Caco-2 (cell line): ENCODE measurements at regions not wholly inside any gene's neighbourhood (a gene's known extent, or its start where the extent isn't known, plus 50 kb on each side); places are given as distances from the start of the nearest gene placed in this dataset.

ENCODE experiments used
- BruUV-seq: library from RNA; stranded (reverse); fragments of 400-500 nt; replicated peaks from 2 replicates; lab custom pipeline; 2021; lab: Mats Ljungman, UMichigan
- CTCF ChIA-PET: fragments of 300-600 bp; sonication (Branson Sonifier 250); formaldehyde crosslinking; loops from one replicate; lab custom pipeline; 2022; ENCODE audit warnings: antibody characterized with exemption; lab: Charles Lee
- POLR2A ChIA-PET: fragments of 300-600 bp; sonication (Branson Sonifier 250); formaldehyde crosslinking; loops from one replicate; lab custom pipeline; 2022; ENCODE audit warnings: antibody characterized with exemption; lab: Charles Lee
- DNase-seq, 2 experiments: peaks; one replicate each; pipeline versions ENCODE4 v3.0.0 to v3.0.0-alpha.2; 2020 to 2022
- H3K27me3 ChIP-seq: replicated peaks from 2 replicates; pipeline ENCODE4 v1.6.0; 2011; ENCODE audit warnings: low read length; ENCODE audit not compliant: control insufficient read depth, insufficient read depth
- H3K36me3 ChIP-seq: 2 replicates; pipeline ENCODE4 v1.5.1; 2011; ENCODE audit warnings: low read length; ENCODE audit not compliant: control insufficient read depth, insufficient read depth
- H3K4me1 ChIP-seq: fragments of 250-450 bp; sonication (Bioruptor Pico); 2 replicates; pipeline ENCODE4 v1.5.1; 2020; ENCODE audit warnings: mild to moderate bottlenecking
- H3K4me3 ChIP-seq: 2 replicates; pipeline ENCODE4 v1.5.1; 2011; ENCODE audit warnings: low read depth, mild to moderate bottlenecking, control low read depth, low read length
- H3K9me3 ChIP-seq: fragments of 250-450 bp; sonication (Bioruptor Pico); 2 replicates; pipeline ENCODE4 v1.5.1; 2020; ENCODE audit warnings: mild to moderate bottlenecking, moderate library complexity
- H3K27ac Mint-ChIP-seq: one replicate; pipeline ENCODE4 v1.8.0; 2022; ENCODE audit warnings: mixed read lengths; ENCODE audit not compliant: unreplicated experiment
- H3K27me3 Mint-ChIP-seq: one replicate; pipeline ENCODE4 v1.8.0; 2022; ENCODE audit warnings: mixed read lengths; ENCODE audit not compliant: insufficient read depth, unreplicated experiment
- H3K36me3 Mint-ChIP-seq: one replicate; pipeline ENCODE4 v1.8.0; 2022; ENCODE audit warnings: mild to moderate bottlenecking, mixed read lengths; ENCODE audit not compliant: insufficient read depth, unreplicated experiment
- H3K4me1 Mint-ChIP-seq: one replicate; pipeline ENCODE4 v1.8.0; 2022; ENCODE audit warnings: low read depth, mixed read lengths; ENCODE audit not compliant: unreplicated experiment
- H3K4me3 Mint-ChIP-seq: one replicate; pipeline ENCODE4 v1.8.0; 2022; ENCODE audit warnings: mild to moderate bottlenecking, moderate library complexity, mixed read lengths; ENCODE audit not compliant: unreplicated experiment
- H3K9me3 Mint-ChIP-seq: one replicate; pipeline ENCODE4 v1.8.0; 2022; ENCODE audit warnings: mixed read lengths; ENCODE audit not compliant: unreplicated experiment
- intact Hi-C: fragments of 100-400 bp; cut with micrococcal nuclease; formaldehyde crosslinking; loops from one replicate; pipeline ENCODE4 v1.10.0; 2022; ENCODE audit not compliant: unreplicated experiment
- TF ChIP-seq, protein P1 (sequence below), 2 experiments: fragments of 200-600 bp in 1 of 2; IDR thresholded peaks; 1 replicate in 1 of 2; 2 replicates in 1 of 2; pipeline versions ENCODE4 v1.5.1 to v1.8.0; 2011 to 2022; ENCODE audit warnings: antibody characterized with exemption in 1 of 2, control low read depth in 1 of 2, inconsistent platforms in 1 of 2, low read depth in 1 of 2, low read length in 1 of 2, mild to moderate bottlenecking in 1 of 2, moderate library complexity in 1 of 2; ENCODE audit not compliant: insufficient read depth in 1 of 2, severe bottlenecking in 1 of 2, unreplicated experiment in 1 of 2

DNA sequence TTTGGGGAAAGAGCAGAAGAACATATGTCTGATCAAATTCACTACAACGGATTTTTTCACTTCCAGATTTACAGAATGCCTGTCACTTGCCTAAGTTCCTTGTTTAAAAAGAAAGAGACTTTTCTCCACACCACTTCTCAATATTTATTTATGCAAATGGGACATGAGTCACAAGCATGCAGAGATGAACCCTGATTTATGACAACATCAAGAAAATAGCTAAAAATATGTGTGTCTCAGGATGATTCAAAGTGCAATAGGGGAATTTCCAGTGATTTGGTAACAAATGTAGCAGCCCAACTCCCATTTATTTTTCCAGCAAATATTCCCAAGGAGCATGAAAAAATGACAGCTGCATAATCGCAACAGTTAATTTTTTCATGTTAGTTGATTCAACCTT lies 180.4 kb upstream of the FAT1 start:
- ChIA-PET POLR2A (no interaction called here), CTCF (no interaction called here)
- H3K27me3 ChIP-seq, result no peaks in the 10 kb centered on the region
- BruUV-seq, result no TSS peak
- intact Hi-C loops, result no loop called here
- no peaks in the 10 kb centered on the region for H3K4me1 ChIP-seq
- Mint-ChIP-seq H3K27me3 (no peaks in the 10 kb centered on the region), H3K4me1 (no peaks in the 10 kb centered on the region), H3K4me3 (no peak overlapping the region), H3K9me3 (no peaks in the 10 kb centered on the region), H3K27ac (no peak overlapping the region), H3K36me3 (no peaks in the 10 kb centered on the region)
- H3K36me3 ChIP-seq, result no peaks in the 10 kb centered on the region
- TF ChIP-seq, protein P1, sequence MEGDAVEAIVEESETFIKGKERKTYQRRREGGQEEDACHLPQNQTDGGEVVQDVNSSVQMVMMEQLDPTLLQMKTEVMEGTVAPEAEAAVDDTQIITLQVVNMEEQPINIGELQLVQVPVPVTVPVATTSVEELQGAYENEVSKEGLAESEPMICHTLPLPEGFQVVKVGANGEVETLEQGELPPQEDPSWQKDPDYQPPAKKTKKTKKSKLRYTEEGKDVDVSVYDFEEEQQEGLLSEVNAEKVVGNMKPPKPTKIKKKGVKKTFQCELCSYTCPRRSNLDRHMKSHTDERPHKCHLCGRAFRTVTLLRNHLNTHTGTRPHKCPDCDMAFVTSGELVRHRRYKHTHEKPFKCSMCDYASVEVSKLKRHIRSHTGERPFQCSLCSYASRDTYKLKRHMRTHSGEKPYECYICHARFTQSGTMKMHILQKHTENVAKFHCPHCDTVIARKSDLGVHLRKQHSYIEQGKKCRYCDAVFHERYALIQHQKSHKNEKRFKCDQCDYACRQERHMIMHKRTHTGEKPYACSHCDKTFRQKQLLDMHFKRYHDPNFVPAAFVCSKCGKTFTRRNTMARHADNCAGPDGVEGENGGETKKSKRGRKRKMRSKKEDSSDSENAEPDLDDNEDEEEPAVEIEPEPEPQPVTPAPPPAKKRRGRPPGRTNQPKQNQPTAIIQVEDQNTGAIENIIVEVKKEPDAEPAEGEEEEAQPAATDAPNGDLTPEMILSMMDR (IDR thresholded peaks at IDR 0.05; ENCODE audit: insufficient read depth in 1 of 2, low read depth in 1 of 2, low read length in 1 of 2, severe bottlenecking in 1 of 2, unreplicated experiment in 1 of 2), result no peak
- no peak for DNase-seq
- H3K9me3 ChIP-seq, result no peaks in the 10 kb centered on the region
- H3K4me3 ChIP-seq, result no peak overlapping the region

- Histone ChIP-seq H3K4me3 (no peak overlapping the region), H3K36me3 (no peaks in the 10 kb centered on the region), H3K9me3 (no peaks in the 10 kb centered on the region), H3K27me3 (no peaks in the 10 kb centered on the region), H3K4me1 (no peaks in the 10 kb centered on the region)
- peaks cover 2% of the 10 kb centered on the region for H3K27me3 Mint-ChIP-seq
- TF ChIP-seq, protein P1 (IDR thresholded peaks at IDR 0.05; ENCODE audit: insufficient read depth in 1 of 2, low read depth in 1 of 2, low read length in 1 of 2, severe bottlenecking in 1 of 2, unreplicated experiment in 1 of 2), result no peak
- no peak overlapping the region for H3K27ac Mint-ChIP-seq
- H3K36me3 Mint-ChIP-seq, result no peaks in the 10 kb centered on the region
- no peak for DNase-seq
- H3K4me3 Mint-ChIP-seq, result no peak overlapping the region
- POLR2A ChIA-PET, result no interaction called here
- BruUV-seq, result no TSS peak
- H3K9me3 Mint-ChIP-seq, result no peaks in the 10 kb centered on the region
- CTCF ChIA-PET, result no interaction called here
- no peaks in the 10 kb centered on the region for H3K4me1 Mint-ChIP-seq
- intact Hi-C loops, result no loop called here
Observed at GRCh38 chr4:186906722-186907121, 183.1 kb upstream of the FAT1 start.

DNA sequence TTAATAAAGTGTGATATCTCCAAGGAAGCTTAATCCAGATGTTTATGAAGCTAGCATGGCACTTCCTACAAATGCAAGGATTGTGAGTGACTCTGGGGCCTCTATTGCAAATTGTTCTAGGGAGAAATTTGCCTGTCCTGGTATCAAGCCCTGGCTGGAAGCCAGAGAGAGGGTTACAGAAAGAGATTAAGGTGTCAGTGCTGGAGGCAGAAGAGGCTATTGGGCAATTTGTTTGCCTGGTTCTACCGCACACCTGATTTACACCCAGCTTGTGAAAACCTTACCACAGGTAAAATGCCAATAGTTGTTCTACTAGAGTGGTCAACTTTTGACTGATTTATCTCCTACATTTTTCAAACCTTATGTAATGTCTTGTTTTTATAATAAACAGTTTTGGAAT lies 186.7 kb upstream of the FAT1 start:
- H3K9me3 Mint-ChIP-seq, result no peaks in the 10 kb centered on the region
- H3K4me1 Mint-ChIP-seq, result no peaks in the 10 kb centered on the region
- DNase-seq, result no peak
- BruUV-seq, result no TSS peak
- ChIA-PET CTCF (no interaction called here), POLR2A (no interaction called here)
- no peaks in the 10 kb centered on the region for H3K4me1 ChIP-seq
- H3K27me3 ChIP-seq, result no peaks in the 10 kb centered on the region
- TF ChIP-seq, protein P1 (IDR thresholded peaks at IDR 0.05; ENCODE audit: insufficient read depth in 1 of 2, low read depth in 1 of 2, low read length in 1 of 2, severe bottlenecking in 1 of 2, unreplicated experiment in 1 of 2), result no peak
- intact Hi-C loops, result no loop called here
- peaks cover 2% of the 10 kb centered on the region for H3K27me3 Mint-ChIP-seq
- H3K4me3 Mint-ChIP-seq, result no peak overlapping the region
- no peak overlapping the region for H3K27ac Mint-ChIP-seq
- no peaks in the 10 kb centered on the region for H3K36me3 Mint-ChIP-seq
- no peaks in the 10 kb centered on the region for H3K36me3 ChIP-seq
- no peaks in the 10 kb centered on the region for H3K9me3 ChIP-seq
- no peak overlapping the region for H3K4me3 ChIP-seq
